WTC11 (cell line): ENCODE measurements at regions not wholly inside any gene's neighbourhood (a gene's known extent, or its start where the extent isn't known, plus 50 kb on each side); places are given as distances from the start of the nearest gene placed in this dataset.

Experiments used
- ATAC-seq: fragments of 200-7000 bp; cut with Tn5 transposase; 2 replicates; pipeline ENCODE4 v1.10.0; 2021; ENCODE audit warnings: mild to moderate bottlenecking, moderate library complexity
- CTCF ChIA-PET: fragments of 300-600 bp; sonication (Branson Sonifier 250); formaldehyde crosslinking; loops from one replicate; lab custom pipeline; 2021; ENCODE audit warnings: antibody characterized with exemption; lab: Charles Lee
- POLR2A ChIA-PET: fragments of 350-600 bp; sonication (Branson Sonifier 250); formaldehyde crosslinking; loops from one replicate; lab custom pipeline; 2021; ENCODE audit warnings: antibody characterized with exemption; lab: Charles Lee
- DNase-seq: peaks from one replicate; pipeline ENCODE4 v3.0.0; 2021; ENCODE audit warnings: low spot score
- H3K27ac Mint-ChIP-seq: 2 replicates; pipeline ENCODE4 v1.8.0; 2021; ENCODE audit warnings: mixed read lengths
- H3K27me3 Mint-ChIP-seq: 2 replicates; pipeline ENCODE4 v1.8.0; 2021; ENCODE audit warnings: low read depth, mild to moderate bottlenecking, moderate library complexity, mixed read lengths
- H3K36me3 Mint-ChIP-seq: 2 replicates; pipeline ENCODE4 v1.8.0; 2021; ENCODE audit warnings: mixed read lengths
- H3K4me1 Mint-ChIP-seq: 2 replicates; pipeline ENCODE4 v1.8.0; 2022; ENCODE audit warnings: mixed read lengths
- H3K4me3 Mint-ChIP-seq: 2 replicates; pipeline ENCODE4 v1.8.0; 2021; ENCODE audit warnings: mild to moderate bottlenecking, moderate library complexity, mixed read lengths
- H3K9me3 Mint-ChIP-seq: 2 replicates; pipeline ENCODE4 v1.8.0; 2021; ENCODE audit warnings: mixed read lengths
- ATF3 ChIP-seq: sonication (generic); formaldehyde crosslinking; conservative IDR thresholded peaks from 2 replicates; pipeline ENCODE4 v1.8.1; 2022; ENCODE audit warnings: mild to moderate bottlenecking, missing genetic modification reagents
- ESRRA ChIP-seq: sonication (generic); formaldehyde crosslinking; IDR thresholded peaks from 2 replicates; pipeline ENCODE4 v1.8.1; 2022; ENCODE audit warnings: mild to moderate bottlenecking, missing genetic modification reagents, borderline replicate concordance
- ETV6 ChIP-seq: sonication (generic); formaldehyde crosslinking; IDR thresholded peaks from 2 replicates; pipeline ENCODE4 v1.8.1; 2022; ENCODE audit warnings: mild to moderate bottlenecking, missing genetic modification reagents
- FOXP1 ChIP-seq: sonication (generic); formaldehyde crosslinking; IDR thresholded peaks from 2 replicates; pipeline ENCODE4 v1.8.0; 2022; ENCODE audit warnings: missing genetic modification reagents, mild to moderate bottlenecking, moderate library complexity, borderline replicate concordance
- GABPB1 ChIP-seq: sonication (generic); formaldehyde crosslinking; IDR thresholded peaks from 2 replicates; pipeline ENCODE4 v1.8.1; 2023; ENCODE audit warnings: mild to moderate bottlenecking, missing genetic modification reagents
- IRF2 ChIP-seq: sonication (generic); formaldehyde crosslinking; IDR thresholded peaks from 2 replicates; pipeline ENCODE4 v1.8.0; 2022; ENCODE audit warnings: low read depth, missing genetic modification reagents, borderline replicate concordance
- KAT7 ChIP-seq: sonication (generic); formaldehyde crosslinking; IDR thresholded peaks from 2 replicates; pipeline ENCODE4 v1.8.1; 2023; ENCODE audit warnings: missing genetic modification reagents, mild to moderate bottlenecking, borderline replicate concordance
- SOX15 ChIP-seq: fragments of 250-450 bp; sonication (Bioruptor Pico); IDR thresholded peaks from 2 replicates; pipeline ENCODE4 v1.9.0; 2021; ENCODE audit warnings: mild to moderate bottlenecking
- TEAD1 ChIP-seq: sonication (generic); formaldehyde crosslinking; IDR thresholded peaks from 2 replicates; pipeline ENCODE4 v1.8.0; 2022; ENCODE audit warnings: mild to moderate bottlenecking, missing genetic modification reagents
- TF ChIP-seq, protein P1 (sequence below): fragments of 250-450 bp; sonication (Bioruptor Pico); IDR thresholded peaks from 2 replicates; pipeline ENCODE4 v2.1.2; 2022; ENCODE audit warnings: mild to moderate bottlenecking, moderate library complexity
- TF ChIP-seq, protein P2 (sequence below): fragments of 250-450 bp; sonication (Bioruptor Pico); IDR thresholded peaks from 2 replicates; pipeline ENCODE4 v1.9.0; 2021; ENCODE audit warnings: mild to moderate bottlenecking
- TF ChIP-seq, protein P3 (sequence below): sonication (generic); formaldehyde crosslinking; IDR thresholded peaks from 2 replicates; pipeline ENCODE4 v1.8.0; 2022; ENCODE audit warnings: missing genetic modification reagents
- TF ChIP-seq, protein P4 (sequence below): sonication (generic); formaldehyde crosslinking; IDR thresholded peaks from 2 replicates; pipeline ENCODE4 v1.8.1; 2022; ENCODE audit warnings: missing genetic modification reagents, borderline replicate concordance
- TF ChIP-seq, protein P5 (sequence below): sonication (generic); formaldehyde crosslinking; IDR thresholded peaks from 2 replicates; pipeline ENCODE4 v1.8.0; 2022; ENCODE audit warnings: mild to moderate bottlenecking, missing genetic modification reagents

- no peaks in the 10 kb centered on the region for H3K36me3 Mint-ChIP-seq
- H3K4me1 Mint-ChIP-seq, result peaks cover 39% of the 10 kb centered on the region
- POLR2A ChIA-PET, result no interaction called here
- DNase-seq (no peak), ATAC-seq (no peak)
- CTCF ChIA-PET, result no interaction called here
- H3K27ac Mint-ChIP-seq, result no peak overlapping the region
- no peaks in the 10 kb centered on the region for H3K27me3 Mint-ChIP-seq
- no peak overlapping the region for H3K4me3 Mint-ChIP-seq
- peaks cover 3% of the 10 kb centered on the region; the same call in 1 of the 2 replicates for H3K9me3 Mint-ChIP-seq
- TF ChIP-seq, protein P1, sequence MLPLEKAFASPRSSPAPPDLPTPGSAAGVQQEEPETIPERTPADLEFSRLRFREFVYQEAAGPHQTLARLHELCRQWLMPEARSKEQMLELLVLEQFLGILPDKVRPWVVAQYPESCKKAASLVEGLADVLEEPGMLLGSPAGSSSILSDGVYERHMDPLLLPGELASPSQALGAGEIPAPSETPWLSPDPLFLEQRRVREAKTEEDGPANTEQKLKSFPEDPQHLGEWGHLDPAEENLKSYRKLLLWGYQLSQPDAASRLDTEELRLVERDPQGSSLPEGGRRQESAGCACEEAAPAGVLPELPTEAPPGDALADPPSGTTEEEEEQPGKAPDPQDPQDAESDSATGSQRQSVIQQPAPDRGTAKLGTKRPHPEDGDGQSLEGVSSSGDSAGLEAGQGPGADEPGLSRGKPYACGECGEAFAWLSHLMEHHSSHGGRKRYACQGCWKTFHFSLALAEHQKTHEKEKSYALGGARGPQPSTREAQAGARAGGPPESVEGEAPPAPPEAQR (CRISPR knock-in tag), result no peak
- TF ChIP-seq, protein P2, sequence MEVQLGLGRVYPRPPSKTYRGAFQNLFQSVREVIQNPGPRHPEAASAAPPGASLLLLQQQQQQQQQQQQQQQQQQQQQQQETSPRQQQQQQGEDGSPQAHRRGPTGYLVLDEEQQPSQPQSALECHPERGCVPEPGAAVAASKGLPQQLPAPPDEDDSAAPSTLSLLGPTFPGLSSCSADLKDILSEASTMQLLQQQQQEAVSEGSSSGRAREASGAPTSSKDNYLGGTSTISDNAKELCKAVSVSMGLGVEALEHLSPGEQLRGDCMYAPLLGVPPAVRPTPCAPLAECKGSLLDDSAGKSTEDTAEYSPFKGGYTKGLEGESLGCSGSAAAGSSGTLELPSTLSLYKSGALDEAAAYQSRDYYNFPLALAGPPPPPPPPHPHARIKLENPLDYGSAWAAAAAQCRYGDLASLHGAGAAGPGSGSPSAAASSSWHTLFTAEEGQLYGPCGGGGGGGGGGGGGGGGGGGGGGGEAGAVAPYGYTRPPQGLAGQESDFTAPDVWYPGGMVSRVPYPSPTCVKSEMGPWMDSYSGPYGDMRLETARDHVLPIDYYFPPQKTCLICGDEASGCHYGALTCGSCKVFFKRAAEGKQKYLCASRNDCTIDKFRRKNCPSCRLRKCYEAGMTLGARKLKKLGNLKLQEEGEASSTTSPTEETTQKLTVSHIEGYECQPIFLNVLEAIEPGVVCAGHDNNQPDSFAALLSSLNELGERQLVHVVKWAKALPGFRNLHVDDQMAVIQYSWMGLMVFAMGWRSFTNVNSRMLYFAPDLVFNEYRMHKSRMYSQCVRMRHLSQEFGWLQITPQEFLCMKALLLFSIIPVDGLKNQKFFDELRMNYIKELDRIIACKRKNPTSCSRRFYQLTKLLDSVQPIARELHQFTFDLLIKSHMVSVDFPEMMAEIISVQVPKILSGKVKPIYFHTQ, result no peak
- TF ChIP-seq FOXP1 (CRISPR knock-in tag) (no peak), ETV6 (CRISPR knock-in tag) (no peak), IRF2 (CRISPR knock-in tag) (no peak), ESRRA (no peak), ATF3 (no peak), SOX15 (CRISPR knock-in tag) (no peak), TEAD1 (CRISPR knock-in tag) (no peak), GABPB1 (CRISPR knock-in tag) (no peak), KAT7 (CRISPR knock-in tag) (no peak)
- TF ChIP-seq, protein P3, sequence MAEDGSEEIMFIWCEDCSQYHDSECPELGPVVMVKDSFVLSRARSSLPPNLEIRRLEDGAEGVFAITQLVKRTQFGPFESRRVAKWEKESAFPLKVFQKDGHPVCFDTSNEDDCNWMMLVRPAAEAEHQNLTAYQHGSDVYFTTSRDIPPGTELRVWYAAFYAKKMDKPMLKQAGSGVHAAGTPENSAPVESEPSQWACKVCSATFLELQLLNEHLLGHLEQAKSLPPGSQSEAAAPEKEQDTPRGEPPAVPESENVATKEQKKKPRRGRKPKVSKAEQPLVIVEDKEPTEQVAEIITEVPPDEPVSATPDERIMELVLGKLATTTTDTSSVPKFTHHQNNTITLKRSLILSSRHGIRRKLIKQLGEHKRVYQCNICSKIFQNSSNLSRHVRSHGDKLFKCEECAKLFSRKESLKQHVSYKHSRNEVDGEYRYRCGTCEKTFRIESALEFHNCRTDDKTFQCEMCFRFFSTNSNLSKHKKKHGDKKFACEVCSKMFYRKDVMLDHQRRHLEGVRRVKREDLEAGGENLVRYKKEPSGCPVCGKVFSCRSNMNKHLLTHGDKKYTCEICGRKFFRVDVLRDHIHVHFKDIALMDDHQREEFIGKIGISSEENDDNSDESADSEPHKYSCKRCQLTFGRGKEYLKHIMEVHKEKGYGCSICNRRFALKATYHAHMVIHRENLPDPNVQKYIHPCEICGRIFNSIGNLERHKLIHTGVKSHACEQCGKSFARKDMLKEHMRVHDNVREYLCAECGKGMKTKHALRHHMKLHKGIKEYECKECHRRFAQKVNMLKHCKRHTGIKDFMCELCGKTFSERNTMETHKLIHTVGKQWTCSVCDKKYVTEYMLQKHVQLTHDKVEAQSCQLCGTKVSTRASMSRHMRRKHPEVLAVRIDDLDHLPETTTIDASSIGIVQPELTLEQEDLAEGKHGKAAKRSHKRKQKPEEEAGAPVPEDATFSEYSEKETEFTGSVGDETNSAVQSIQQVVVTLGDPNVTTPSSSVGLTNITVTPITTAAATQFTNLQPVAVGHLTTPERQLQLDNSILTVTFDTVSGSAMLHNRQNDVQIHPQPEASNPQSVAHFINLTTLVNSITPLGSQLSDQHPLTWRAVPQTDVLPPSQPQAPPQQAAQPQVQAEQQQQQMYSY (CRISPR knock-in tag), result no peak
- TF ChIP-seq, protein P4, sequence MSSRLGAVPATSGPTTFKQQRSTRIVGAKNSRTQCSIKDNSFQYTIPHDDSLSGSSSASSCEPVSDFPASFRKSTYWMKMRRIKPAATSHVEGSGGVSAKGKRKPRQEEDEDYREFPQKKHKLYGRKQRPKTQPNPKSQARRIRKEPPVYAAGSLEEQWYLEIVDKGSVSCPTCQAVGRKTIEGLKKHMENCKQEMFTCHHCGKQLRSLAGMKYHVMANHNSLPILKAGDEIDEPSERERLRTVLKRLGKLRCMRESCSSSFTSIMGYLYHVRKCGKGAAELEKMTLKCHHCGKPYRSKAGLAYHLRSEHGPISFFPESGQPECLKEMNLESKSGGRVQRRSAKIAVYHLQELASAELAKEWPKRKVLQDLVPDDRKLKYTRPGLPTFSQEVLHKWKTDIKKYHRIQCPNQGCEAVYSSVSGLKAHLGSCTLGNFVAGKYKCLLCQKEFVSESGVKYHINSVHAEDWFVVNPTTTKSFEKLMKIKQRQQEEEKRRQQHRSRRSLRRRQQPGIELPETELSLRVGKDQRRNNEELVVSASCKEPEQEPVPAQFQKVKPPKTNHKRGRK (CRISPR knock-in tag), result no peak
- TF ChIP-seq, protein P5, sequence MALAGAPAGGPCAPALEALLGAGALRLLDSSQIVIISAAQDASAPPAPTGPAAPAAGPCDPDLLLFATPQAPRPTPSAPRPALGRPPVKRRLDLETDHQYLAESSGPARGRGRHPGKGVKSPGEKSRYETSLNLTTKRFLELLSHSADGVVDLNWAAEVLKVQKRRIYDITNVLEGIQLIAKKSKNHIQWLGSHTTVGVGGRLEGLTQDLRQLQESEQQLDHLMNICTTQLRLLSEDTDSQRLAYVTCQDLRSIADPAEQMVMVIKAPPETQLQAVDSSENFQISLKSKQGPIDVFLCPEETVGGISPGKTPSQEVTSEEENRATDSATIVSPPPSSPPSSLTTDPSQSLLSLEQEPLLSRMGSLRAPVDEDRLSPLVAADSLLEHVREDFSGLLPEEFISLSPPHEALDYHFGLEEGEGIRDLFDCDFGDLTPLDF (CRISPR knock-in tag), result no peak
- TF ChIP-seq, all 79 proteins: peak for 0
Observed at GRCh38 chr13:34751492-34751891, 190.6 kb upstream of the NBEA start.
